Caco-2 (cell line): ENCODE measurements at regions not wholly inside any gene's neighbourhood (a gene's known extent, or its start where the extent isn't known, plus 50 kb on each side); places are given as distances from the start of the nearest gene placed in this dataset.

Experiments
- BruUV-seq: library from RNA; stranded (reverse); fragments of 400-500 nt; replicated peaks from 2 replicates; lab custom pipeline; 2021; lab: Mats Ljungman, UMichigan
- CTCF ChIA-PET: fragments of 300-600 bp; sonication (Branson Sonifier 250); formaldehyde crosslinking; loops from one replicate; lab custom pipeline; 2022; ENCODE audit warnings: antibody characterized with exemption; lab: Charles Lee
- POLR2A ChIA-PET: fragments of 300-600 bp; sonication (Branson Sonifier 250); formaldehyde crosslinking; loops from one replicate; lab custom pipeline; 2022; ENCODE audit warnings: antibody characterized with exemption; lab: Charles Lee
- DNase-seq, 2 experiments: peaks; one replicate each; pipeline versions ENCODE4 v3.0.0 to v3.0.0-alpha.2; 2020 to 2022
- H3K27me3 ChIP-seq: replicated peaks from 2 replicates; pipeline ENCODE4 v1.6.0; 2011; ENCODE audit warnings: low read length; ENCODE audit not compliant: control insufficient read depth, insufficient read depth
- H3K36me3 ChIP-seq: 2 replicates; pipeline ENCODE4 v1.5.1; 2011; ENCODE audit warnings: low read length; ENCODE audit not compliant: control insufficient read depth, insufficient read depth
- H3K4me1 ChIP-seq: fragments of 250-450 bp; sonication (Bioruptor Pico); 2 replicates; pipeline ENCODE4 v1.5.1; 2020; ENCODE audit warnings: mild to moderate bottlenecking
- H3K4me3 ChIP-seq: 2 replicates; pipeline ENCODE4 v1.5.1; 2011; ENCODE audit warnings: low read depth, mild to moderate bottlenecking, control low read depth, low read length
- H3K9me3 ChIP-seq: fragments of 250-450 bp; sonication (Bioruptor Pico); 2 replicates; pipeline ENCODE4 v1.5.1; 2020; ENCODE audit warnings: mild to moderate bottlenecking, moderate library complexity
- H3K27ac Mint-ChIP-seq: one replicate; pipeline ENCODE4 v1.8.0; 2022; ENCODE audit warnings: mixed read lengths; ENCODE audit not compliant: unreplicated experiment
- H3K27me3 Mint-ChIP-seq: one replicate; pipeline ENCODE4 v1.8.0; 2022; ENCODE audit warnings: mixed read lengths; ENCODE audit not compliant: insufficient read depth, unreplicated experiment
- H3K36me3 Mint-ChIP-seq: one replicate; pipeline ENCODE4 v1.8.0; 2022; ENCODE audit warnings: mild to moderate bottlenecking, mixed read lengths; ENCODE audit not compliant: insufficient read depth, unreplicated experiment
- H3K4me1 Mint-ChIP-seq: one replicate; pipeline ENCODE4 v1.8.0; 2022; ENCODE audit warnings: low read depth, mixed read lengths; ENCODE audit not compliant: unreplicated experiment
- H3K4me3 Mint-ChIP-seq: one replicate; pipeline ENCODE4 v1.8.0; 2022; ENCODE audit warnings: mild to moderate bottlenecking, moderate library complexity, mixed read lengths; ENCODE audit not compliant: unreplicated experiment
- H3K9me3 Mint-ChIP-seq: one replicate; pipeline ENCODE4 v1.8.0; 2022; ENCODE audit warnings: mixed read lengths; ENCODE audit not compliant: unreplicated experiment
- intact Hi-C: fragments of 100-400 bp; cut with micrococcal nuclease; formaldehyde crosslinking; loops from one replicate; pipeline ENCODE4 v1.10.0; 2022; ENCODE audit not compliant: unreplicated experiment
- TF ChIP-seq, protein P1 (sequence below), 2 experiments: fragments of 200-600 bp in 1 of 2; IDR thresholded peaks; 1 replicate in 1 of 2; 2 replicates in 1 of 2; pipeline versions ENCODE4 v1.5.1 to v1.8.0; 2011 to 2022; ENCODE audit warnings: antibody characterized with exemption in 1 of 2, control low read depth in 1 of 2, inconsistent platforms in 1 of 2, low read depth in 1 of 2, low read length in 1 of 2, mild to moderate bottlenecking in 1 of 2, moderate library complexity in 1 of 2; ENCODE audit not compliant: insufficient read depth in 1 of 2, severe bottlenecking in 1 of 2, unreplicated experiment in 1 of 2

- ChIA-PET CTCF (interaction anchor here (0.6 to 1.8 kb wide), 6 partner anchors 9 to 115 kb away, joined by 3 to 8 read pairs (median 4); no protein-coding TSS in a partner anchor), POLR2A (no interaction called here)
- Mint-ChIP-seq H3K36me3 (peaks cover 75% of the 10 kb centered on the region), H3K4me3 (peak overlapping the region; percentile 56), H3K9me3 (no peaks in the 10 kb centered on the region), H3K27ac (peak overlapping the region; percentile 96), H3K27me3 (no peaks in the 10 kb centered on the region), H3K4me1 (peaks cover 61% of the 10 kb centered on the region)
- Histone ChIP-seq H3K27me3 (no peaks in the 10 kb centered on the region), H3K36me3 (no peaks in the 10 kb centered on the region), H3K4me1 (peaks cover 59% of the 10 kb centered on the region), H3K9me3 (no peaks in the 10 kb centered on the region), H3K4me3 (no peak overlapping the region)
- TF ChIP-seq, protein P1, sequence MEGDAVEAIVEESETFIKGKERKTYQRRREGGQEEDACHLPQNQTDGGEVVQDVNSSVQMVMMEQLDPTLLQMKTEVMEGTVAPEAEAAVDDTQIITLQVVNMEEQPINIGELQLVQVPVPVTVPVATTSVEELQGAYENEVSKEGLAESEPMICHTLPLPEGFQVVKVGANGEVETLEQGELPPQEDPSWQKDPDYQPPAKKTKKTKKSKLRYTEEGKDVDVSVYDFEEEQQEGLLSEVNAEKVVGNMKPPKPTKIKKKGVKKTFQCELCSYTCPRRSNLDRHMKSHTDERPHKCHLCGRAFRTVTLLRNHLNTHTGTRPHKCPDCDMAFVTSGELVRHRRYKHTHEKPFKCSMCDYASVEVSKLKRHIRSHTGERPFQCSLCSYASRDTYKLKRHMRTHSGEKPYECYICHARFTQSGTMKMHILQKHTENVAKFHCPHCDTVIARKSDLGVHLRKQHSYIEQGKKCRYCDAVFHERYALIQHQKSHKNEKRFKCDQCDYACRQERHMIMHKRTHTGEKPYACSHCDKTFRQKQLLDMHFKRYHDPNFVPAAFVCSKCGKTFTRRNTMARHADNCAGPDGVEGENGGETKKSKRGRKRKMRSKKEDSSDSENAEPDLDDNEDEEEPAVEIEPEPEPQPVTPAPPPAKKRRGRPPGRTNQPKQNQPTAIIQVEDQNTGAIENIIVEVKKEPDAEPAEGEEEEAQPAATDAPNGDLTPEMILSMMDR (IDR thresholded peaks at IDR 0.05; ENCODE audit: insufficient read depth in 1 of 2, low read depth in 1 of 2, low read length in 1 of 2, severe bottlenecking in 1 of 2, unreplicated experiment in 1 of 2) = no peak
- intact Hi-C loops = loop anchor here (2.0 kb wide), 1 partner anchor 36 kb away; no protein-coding TSS in a partner anchor
- BruUV-seq = TSS peak; percentile 89
- DNase-seq = peak; percentile 81 to 87
Observed at GRCh38 chr17:77322514-77323412, 182.0 kb downstream of the SEC14L1 start.

DNA sequence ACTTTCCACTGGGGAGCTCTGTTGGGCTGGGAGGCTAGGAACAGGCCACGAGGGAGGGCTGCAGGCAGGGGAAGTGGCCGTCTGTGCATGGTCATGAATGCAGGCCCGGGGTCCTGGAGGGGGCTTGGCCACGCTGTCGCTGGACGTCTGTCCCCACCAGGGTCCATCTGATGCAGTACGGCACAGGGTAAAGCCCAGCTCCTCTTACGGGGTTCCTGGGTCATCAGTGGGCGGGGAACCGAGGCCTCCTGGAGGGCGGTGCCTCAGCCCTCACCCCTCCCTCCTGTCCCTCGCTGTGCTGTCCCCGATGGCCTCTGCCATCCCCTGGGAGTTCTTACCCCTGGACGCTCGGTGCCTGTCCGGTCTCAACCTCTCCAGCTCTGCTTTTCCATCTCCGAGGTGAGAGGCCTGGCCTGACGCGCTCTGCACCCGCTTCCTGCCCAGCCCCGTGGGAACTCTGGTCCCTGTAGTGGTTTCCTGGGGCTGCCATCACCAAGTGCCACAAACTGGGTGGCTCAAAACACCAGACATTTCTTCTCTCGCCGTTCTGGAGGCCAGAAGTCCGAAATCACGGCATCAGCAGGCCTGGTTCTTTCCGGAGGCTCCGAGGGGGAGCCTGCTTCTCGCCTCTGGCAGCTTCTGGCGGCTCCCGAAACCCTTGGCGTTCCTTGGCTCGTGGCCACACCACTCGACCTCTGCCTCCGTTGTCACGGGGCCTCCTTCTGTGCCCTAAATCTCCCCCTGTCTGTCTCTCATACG is 182.8 kb downstream of the SEC14L1 start:
- Histone ChIP-seq H3K27me3 (no peaks in the 10 kb centered on the region), H3K4me3 (no peak overlapping the region), H3K9me3 (no peaks in the 10 kb centered on the region), H3K36me3 (no peaks in the 10 kb centered on the region), H3K4me1 (peaks cover 53% of the 10 kb centered on the region)
- DNase-seq = peak in 1 of 2 experiments; percentile 36
- intact Hi-C loops = loop anchor here (2.0 kb wide), 1 partner anchor 37 kb away; no protein-coding TSS in a partner anchor
- Mint-ChIP-seq H3K27me3 (no peaks in the 10 kb centered on the region), H3K4me3 (peak overlapping the region; percentile 56), H3K9me3 (no peaks in the 10 kb centered on the region), H3K27ac (peak overlapping the region; percentile 96), H3K4me1 (peaks cover 62% of the 10 kb centered on the region), H3K36me3 (peaks cover 75% of the 10 kb centered on the region)
- ChIA-PET CTCF (interaction anchor here (0.6 to 1.8 kb wide), 6 partner anchors 8 to 115 kb away, joined by 3 to 8 read pairs (median 4); no protein-coding TSS in a partner anchor), POLR2A (no interaction called here)
- TF ChIP-seq, protein P1 (IDR thresholded peaks at IDR 0.05; ENCODE audit: insufficient read depth in 1 of 2, low read depth in 1 of 2, low read length in 1 of 2, severe bottlenecking in 1 of 2, unreplicated experiment in 1 of 2) = no peak
- no TSS peak for BruUV-seq

DNA sequence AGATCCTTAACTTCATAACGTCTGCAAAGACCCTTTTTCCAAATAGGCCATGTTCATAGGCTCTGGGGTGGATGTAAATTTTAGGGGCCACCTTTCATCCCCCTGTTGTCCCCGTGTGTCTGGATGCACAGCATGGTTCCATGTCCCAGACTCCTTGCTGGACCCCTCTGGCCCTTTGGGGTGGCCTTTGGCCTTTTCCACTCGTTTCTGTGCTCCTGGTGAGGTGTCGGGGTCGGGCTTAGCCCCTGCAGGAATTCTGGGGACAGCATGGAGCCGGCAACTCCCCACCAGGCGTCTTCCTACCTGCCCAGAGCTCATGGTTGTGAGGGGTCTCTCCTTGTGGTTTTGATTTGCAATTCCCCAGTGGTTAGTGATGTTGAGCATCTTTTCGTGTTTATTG is 183.5 kb downstream of the SEC14L1 start:
- H3K36me3 ChIP-seq = no peaks in the 10 kb centered on the region; the same call in 1 of the 2 replicates
- CTCF ChIA-PET = no interaction called here

More for the DNA sequence above, 183.5 kb downstream of the SEC14L1 start:
- H3K27me3 ChIP-seq = no peaks in the 10 kb centered on the region
- no TSS peak for BruUV-seq
- H3K9me3 ChIP-seq = no peaks in the 10 kb centered on the region
- H3K4me3 ChIP-seq = no peak overlapping the region
- Mint-ChIP-seq H3K9me3 (no peaks in the 10 kb centered on the region), H3K4me1 (peaks cover 60% of the 10 kb centered on the region), H3K27ac (peak overlapping the region; percentile 96), H3K4me3 (peak overlapping the region; percentile 56), H3K27me3 (no peaks in the 10 kb centered on the region), H3K36me3 (peaks cover 75% of the 10 kb centered on the region)
- intact Hi-C loops = no loop called here
- peaks cover 47% of the 10 kb centered on the region for H3K4me1 ChIP-seq
- TF ChIP-seq, protein P1 (IDR thresholded peaks at IDR 0.05; ENCODE audit: insufficient read depth in 1 of 2, low read depth in 1 of 2, low read length in 1 of 2, severe bottlenecking in 1 of 2, unreplicated experiment in 1 of 2) = no peak
- peak in 1 of 2 experiments; percentile 10 for DNase-seq
- POLR2A ChIA-PET = no interaction called here
